Right lobe of liver (tissue), 4 donors: ENCODE measurements at regions not wholly inside any gene's neighbourhood (a gene's known extent, or its start where the extent isn't known, plus 50 kb on each side); places are given as distances from the start of the nearest gene placed in this dataset.

ENCODE experiments used
- CTCF ChIP-seq, 4 donors: fragments of 200-600 bp in 3 of 4; fragments of 450-650 bp in 1 of 4; IDR thresholded peaks; one replicate each; pipeline versions ENCODE4 v1.5.1 to v1.8.0; 2016 to 2022; ENCODE audit warnings: antibody characterized with exemption in 4 of 4, mild to moderate bottlenecking in 2 of 4
- POLR2A ChIP-seq: fragments of 450-650 bp; IDR thresholded peaks from one replicate; pipeline ENCODE4 v1.6.1; 2017; ENCODE audit warnings: antibody characterized with exemption, mild to moderate bottlenecking
- donor health status: DM: no; HTN: no; CAD: no.
- donor health status: DM: no; HTN: no; CAD: no.
- donor health status: DM: no; HTN: yes; CAD: no.

GRCh38 chr7:55305135-55305534 is 60.0 kb upstream of the LANCL2 start:
- TF ChIP-seq CTCF (IDR thresholded peaks at IDR 0.05) (no peak), POLR2A (no peak)
